Rectal smooth muscle tissue (tissue), 1 donor: ENCODE measurements at regions not wholly inside any gene's neighbourhood (a gene's known extent, or its start where the extent isn't known, plus 50 kb on each side); places are given as distances from the start of the nearest gene placed in this dataset.

Source experiments
- H3K27ac ChIP-seq: one replicate; pipeline ENCODE4 v1.7.0; 2013; ENCODE audit warnings: low read depth, low read length, inconsistent platforms
- H3K27me3 ChIP-seq: one replicate; pipeline ENCODE4 v1.7.0; 2013; ENCODE audit warnings: low read length; ENCODE audit not compliant: control insufficient read depth, insufficient read depth
- H3K36me3 ChIP-seq: one replicate; pipeline ENCODE4 v1.7.0; 2013; ENCODE audit warnings: low read length; ENCODE audit not compliant: control insufficient read depth, insufficient read depth
- H3K4me1 ChIP-seq: one replicate; pipeline ENCODE4 v1.7.0; 2013; ENCODE audit warnings: low read length; ENCODE audit not compliant: control insufficient read depth, insufficient read depth
- H3K4me3 ChIP-seq: one replicate; pipeline ENCODE4 v1.7.0; 2013; ENCODE audit warnings: low read length
- H3K9ac ChIP-seq: one replicate; pipeline ENCODE4 v1.7.0; 2013; ENCODE audit warnings: low read length

DNA sequence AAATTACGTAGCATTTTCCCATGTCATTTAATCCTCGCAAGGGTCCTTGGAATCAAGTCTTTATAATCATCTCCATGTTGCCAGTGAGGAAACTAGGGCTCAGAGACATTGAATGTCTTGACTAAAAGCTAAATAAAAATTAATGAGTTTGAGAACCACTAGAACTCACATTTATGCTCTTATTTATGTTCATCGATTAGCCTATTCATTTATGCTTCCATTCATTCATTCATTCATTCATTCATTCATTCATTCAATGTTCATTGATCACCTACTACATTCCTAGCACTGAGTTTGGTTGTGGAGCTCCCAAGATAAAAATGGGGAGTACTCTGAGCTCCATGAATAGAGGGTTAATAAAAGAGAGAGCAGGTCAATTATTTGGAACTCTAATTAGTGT lies 59.7 kb downstream of the KCNA1 start:
- H3K36me3 ChIP-seq = no peaks in the 10 kb centered on the region
- no peak overlapping the region for H3K4me3 ChIP-seq
- no peaks in the 10 kb centered on the region for H3K4me1 ChIP-seq
- H3K27ac ChIP-seq = no peak overlapping the region
- no peak overlapping the region for H3K9ac ChIP-seq
- H3K27me3 ChIP-seq = no peaks in the 10 kb centered on the region

DNA sequence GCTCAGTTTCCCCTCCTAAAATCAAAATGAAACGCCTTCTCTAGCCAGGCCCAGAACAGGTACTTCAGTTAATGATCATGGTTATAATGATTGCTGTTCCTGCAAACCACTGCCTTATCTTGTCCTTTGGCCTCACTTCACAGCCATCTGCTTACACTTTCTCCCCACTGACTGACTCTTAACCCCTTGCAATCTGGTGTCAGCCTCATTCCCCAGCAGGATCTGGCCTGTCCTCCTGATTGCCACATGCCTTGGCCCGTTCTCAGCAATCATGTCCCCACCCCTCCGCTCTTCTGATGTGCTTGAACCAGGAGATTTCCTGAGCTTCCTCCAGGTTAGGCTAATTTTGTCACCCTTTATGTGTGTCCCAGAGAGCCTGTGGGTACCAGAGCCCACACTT lies 64.5 kb downstream of the KCNA1 start:
- Histone ChIP-seq H3K4me1 (no peaks in the 10 kb centered on the region), H3K27me3 (no peaks in the 10 kb centered on the region), H3K4me3 (no peak overlapping the region), H3K36me3 (no peaks in the 10 kb centered on the region), H3K9ac (no peak overlapping the region), H3K27ac (no peak overlapping the region)

DNA sequence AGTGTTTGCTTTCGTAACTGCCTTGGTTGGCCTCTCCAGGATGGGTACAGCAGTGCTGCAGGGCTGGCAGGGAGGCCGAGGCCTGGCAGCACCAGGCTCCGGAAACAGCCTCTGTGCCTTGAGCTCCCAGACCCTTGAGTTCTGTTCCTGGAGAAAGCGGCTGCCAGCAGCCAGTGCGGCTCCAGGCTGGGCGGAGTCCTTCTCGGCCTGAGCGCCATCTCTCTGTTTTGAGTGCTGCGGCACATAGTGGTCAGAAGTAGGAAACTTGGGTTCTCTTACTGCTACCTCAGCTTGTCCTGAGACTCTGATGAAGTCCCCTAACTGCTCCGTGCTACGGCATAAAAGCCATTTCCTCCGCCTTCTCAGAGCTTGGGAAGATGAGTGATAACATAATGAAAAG lies 65.9 kb downstream of the KCNA1 start:
- Histone ChIP-seq H3K36me3 (no peaks in the 10 kb centered on the region), H3K4me1 (no peaks in the 10 kb centered on the region), H3K27ac (peak overlapping the region; percentile 11), H3K4me3 (no peak overlapping the region), H3K27me3 (no peaks in the 10 kb centered on the region), H3K9ac (no peak overlapping the region)

DNA sequence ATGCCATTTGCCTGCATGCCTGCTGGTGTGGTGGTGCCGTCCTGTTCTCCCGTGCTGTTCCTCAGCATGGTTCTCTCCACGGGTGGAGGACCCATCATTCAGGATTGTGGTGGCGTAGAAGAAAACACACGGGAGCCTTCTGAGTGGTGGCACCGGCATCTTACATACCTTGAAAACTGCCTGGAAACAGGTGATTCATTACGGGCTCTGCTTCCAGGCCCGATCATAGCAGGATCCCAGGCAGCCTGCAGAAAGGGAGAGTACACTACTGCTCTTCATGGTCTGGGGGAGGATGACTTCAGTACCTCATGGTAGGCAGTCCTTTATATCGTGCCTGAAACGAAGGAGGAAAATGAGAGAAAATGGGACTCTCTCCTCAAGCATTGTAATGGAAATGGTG lies 66.6 kb upstream of the KCNA5 start:
- H3K9ac ChIP-seq = no peak overlapping the region
- no peaks in the 10 kb centered on the region for H3K27me3 ChIP-seq
- H3K27ac ChIP-seq = no peak overlapping the region
- no peaks in the 10 kb centered on the region for H3K36me3 ChIP-seq
- H3K4me3 ChIP-seq = no peak overlapping the region
- H3K4me1 ChIP-seq = no peaks in the 10 kb centered on the region

DNA sequence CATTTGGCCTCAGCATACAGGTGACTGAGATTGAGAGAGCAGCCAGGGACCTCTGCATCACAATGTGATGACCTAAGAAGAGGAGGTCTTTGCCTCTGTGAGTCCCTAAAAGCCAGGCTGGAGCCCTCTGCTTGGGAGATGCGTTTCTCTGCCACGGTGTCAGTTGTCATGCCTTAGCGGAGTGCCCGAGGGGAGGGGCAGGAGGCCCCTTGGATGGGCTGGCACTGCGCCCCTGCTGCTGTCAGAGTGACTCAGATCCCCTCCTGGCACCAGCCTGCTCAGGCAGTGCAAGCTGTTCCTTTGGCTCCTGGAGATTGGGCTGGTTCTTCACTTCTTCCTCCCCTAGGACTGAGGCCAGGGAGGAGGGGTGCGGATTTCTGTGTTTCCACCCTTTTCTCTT lies 64.9 kb upstream of the KCNA5 start:
- Histone ChIP-seq H3K36me3 (no peaks in the 10 kb centered on the region), H3K9ac (no peak overlapping the region), H3K27ac (no peak overlapping the region), H3K27me3 (no peaks in the 10 kb centered on the region), H3K4me3 (no peak overlapping the region), H3K4me1 (no peaks in the 10 kb centered on the region)

DNA sequence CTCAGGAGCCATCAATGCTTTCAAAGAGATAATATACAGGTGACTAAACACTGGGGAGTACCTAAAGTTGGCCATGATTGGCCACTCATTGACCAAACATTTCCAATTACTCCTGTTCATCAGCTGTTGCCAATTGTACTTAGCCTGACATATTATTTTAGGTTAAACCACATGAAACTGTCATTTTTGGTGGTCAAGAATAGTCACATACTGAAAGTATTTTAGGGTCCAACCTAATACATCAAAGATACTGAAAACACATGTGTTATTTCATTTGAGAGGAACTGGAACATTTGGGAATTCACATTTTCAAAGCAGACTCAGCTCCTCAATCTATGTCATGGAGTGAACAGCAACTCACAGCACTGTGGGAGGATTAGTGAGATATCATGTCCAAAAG lies 63.9 kb upstream of the KCNA5 start:
- H3K36me3 ChIP-seq = no peaks in the 10 kb centered on the region
- no peak overlapping the region for H3K27ac ChIP-seq
- no peak overlapping the region for H3K9ac ChIP-seq
- H3K4me3 ChIP-seq = no peak overlapping the region
- no peaks in the 10 kb centered on the region for H3K4me1 ChIP-seq
- H3K27me3 ChIP-seq = no peaks in the 10 kb centered on the region

DNA sequence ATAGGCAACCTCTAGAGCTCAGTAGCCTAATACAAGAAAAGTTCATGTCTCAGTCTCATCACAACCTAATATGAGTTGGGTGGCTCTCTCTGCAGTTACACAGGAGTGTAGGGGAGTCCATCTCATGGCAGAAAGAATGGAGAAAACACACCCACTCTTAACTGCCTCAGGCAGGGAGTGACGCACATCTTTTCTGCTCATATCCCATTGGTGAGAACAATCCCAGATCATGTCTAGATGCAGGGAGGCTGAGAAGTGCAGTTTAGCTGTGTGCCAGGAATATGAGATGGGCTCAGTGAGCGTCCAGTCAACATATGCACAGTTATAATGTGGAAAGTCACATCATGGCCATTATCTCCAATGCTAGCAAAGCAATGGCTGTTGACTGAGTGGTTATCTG lies 59.3 kb upstream of the KCNA5 start:
- Histone ChIP-seq H3K36me3 (no peaks in the 10 kb centered on the region), H3K9ac (no peak overlapping the region), H3K4me1 (no peaks in the 10 kb centered on the region), H3K27ac (no peak overlapping the region), H3K4me3 (no peak overlapping the region), H3K27me3 (no peaks in the 10 kb centered on the region)

DNA sequence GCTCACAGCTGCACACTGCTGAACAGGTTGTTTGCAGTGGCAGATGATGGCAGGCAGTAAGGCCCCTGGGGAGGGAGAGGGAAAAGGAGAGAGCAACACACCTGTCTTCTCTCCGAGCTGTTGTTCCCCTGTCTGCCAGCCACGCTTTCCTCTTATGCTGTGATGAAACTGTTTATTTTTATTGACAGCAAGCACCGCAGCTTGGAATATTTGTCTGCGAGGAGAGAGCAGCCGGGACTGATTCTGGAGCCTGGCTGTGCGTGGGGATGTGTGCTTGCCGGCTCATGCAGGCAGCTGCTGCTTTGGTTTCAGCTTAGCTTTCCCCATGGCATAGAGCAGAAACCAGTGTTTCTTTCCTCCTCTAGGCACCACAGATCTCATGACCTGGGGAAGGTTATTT lies 58.7 kb upstream of the KCNA5 start:
- H3K9ac ChIP-seq = no peak overlapping the region

DNA sequence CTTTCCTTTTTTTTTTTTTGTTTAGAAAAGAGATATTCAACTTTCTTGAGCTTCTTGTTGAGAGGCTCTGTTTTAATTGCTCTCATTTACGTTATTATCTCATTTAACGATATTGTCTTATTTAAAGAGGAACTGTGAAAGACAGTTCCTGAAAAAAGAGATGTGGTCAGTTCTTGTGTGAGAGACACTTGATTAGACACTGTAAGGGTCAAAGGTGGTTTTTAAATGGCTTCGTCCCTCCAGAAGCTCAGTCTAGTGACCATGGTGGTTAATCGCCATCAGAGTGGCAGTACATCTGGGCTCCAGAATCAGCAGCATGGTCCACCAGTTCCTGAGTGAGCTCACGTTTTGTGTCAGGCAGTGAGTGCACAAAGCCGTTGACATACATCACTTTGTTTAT lies 57.9 kb upstream of the KCNA5 start:
- Histone ChIP-seq H3K36me3 (no peaks in the 10 kb centered on the region), H3K27ac (no peak overlapping the region), H3K9ac (no peak overlapping the region), H3K4me1 (no peaks in the 10 kb centered on the region), H3K4me3 (no peak overlapping the region), H3K27me3 (no peaks in the 10 kb centered on the region)

More for the DNA sequence above, 58.7 kb upstream of the KCNA5 start:
- Histone ChIP-seq H3K4me3 (no peak overlapping the region), H3K4me1 (no peaks in the 10 kb centered on the region), H3K27ac (no peak overlapping the region), H3K36me3 (no peaks in the 10 kb centered on the region), H3K27me3 (no peaks in the 10 kb centered on the region)

DNA sequence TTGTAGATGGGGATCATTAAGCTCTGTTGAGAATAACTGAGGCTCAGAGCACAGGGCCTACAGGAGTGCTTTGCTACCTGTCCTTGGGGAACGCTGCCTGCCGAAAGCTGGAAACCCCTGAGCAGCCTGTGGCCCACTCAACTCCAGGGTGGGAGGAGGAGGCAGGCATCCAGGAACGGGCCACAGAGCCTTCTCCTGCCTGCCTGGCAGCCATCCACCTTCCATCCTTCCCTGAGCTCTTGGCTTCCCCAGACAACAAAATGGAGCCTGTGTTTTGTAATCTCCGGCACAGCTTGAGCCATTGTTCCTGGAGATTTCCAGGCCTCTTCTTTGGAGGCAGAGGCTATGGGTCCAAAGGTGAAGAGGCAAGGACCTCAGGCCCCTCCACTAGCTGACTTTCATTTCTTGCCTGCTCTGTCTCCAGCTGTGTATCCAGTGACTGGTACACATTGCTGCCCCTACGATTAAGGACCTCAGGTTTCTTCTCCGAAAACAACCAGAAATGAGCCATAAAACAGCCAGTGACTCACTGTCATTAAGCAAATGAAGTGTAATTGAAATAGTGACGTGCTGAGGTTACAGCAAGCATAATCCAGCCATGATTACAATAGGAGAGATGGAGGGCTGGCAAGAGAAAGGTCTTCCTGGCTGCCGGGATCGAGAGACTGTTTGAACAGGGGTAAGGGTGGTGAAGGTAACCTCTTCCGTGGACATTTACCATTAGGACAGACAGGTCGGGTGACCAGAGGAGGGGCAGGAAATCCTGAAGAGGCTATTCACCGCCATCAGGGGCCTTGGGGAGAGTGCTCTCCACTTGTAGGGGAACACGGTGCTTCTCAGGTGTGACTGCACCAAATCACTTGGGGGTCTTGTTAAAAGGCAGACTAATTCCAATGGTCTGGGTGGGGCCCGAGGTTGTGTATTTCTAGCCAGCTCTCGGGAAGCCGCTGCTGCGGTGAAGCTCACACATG lies 56.3 kb upstream of the KCNA5 start:
- Histone ChIP-seq H3K36me3 (no peaks in the 10 kb centered on the region), H3K27ac (no peak overlapping the region), H3K9ac (no peak overlapping the region), H3K4me3 (no peak overlapping the region), H3K27me3 (no peaks in the 10 kb centered on the region), H3K4me1 (no peaks in the 10 kb centered on the region)

DNA sequence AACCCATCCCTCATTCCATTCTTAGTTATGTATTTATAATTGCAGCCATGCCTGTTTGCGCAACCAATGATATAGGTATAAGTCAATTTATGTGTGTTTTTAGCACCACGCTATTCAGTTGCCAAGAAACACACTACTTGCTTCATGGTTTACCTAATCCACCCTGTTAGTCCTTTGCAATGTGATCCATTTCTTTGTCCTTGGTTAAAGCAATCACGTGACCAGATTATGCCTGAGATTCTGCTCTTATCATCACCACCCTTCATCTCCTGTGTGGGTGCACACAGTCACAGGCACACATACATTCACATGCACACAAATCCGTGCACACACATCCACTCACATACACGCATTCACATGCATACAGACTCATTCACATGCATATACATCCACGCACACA lies 52.3 kb upstream of the KCNA5 start:
- H3K27ac ChIP-seq = no peak overlapping the region
- H3K36me3 ChIP-seq = no peaks in the 10 kb centered on the region
- H3K4me1 ChIP-seq = no peaks in the 10 kb centered on the region
- H3K27me3 ChIP-seq = no peaks in the 10 kb centered on the region
- H3K4me3 ChIP-seq = no peak overlapping the region
- H3K9ac ChIP-seq = no peak overlapping the region

DNA sequence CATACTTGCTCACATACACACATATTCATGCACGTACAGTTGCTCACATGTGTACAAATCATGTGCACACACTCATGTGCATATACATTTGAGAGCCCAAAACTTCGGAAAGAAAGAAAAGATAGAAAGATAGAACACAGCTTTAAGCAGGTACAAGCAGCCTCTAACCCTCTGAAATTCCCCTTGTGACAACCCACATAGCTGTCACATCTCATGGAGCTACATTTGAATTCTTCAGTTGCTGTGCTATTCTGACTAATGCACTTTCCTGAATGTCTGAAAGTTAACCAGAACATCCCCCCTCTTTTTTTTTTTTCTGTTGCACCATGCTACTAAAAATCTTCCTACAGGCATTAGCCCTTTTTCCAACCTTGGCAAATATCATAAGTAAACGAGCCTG lies 51.9 kb upstream of the KCNA5 start:
- Histone ChIP-seq H3K4me3 (no peak overlapping the region), H3K36me3 (no peaks in the 10 kb centered on the region), H3K27ac (no peak overlapping the region), H3K4me1 (no peaks in the 10 kb centered on the region), H3K27me3 (no peaks in the 10 kb centered on the region), H3K9ac (no peak overlapping the region)

DNA sequence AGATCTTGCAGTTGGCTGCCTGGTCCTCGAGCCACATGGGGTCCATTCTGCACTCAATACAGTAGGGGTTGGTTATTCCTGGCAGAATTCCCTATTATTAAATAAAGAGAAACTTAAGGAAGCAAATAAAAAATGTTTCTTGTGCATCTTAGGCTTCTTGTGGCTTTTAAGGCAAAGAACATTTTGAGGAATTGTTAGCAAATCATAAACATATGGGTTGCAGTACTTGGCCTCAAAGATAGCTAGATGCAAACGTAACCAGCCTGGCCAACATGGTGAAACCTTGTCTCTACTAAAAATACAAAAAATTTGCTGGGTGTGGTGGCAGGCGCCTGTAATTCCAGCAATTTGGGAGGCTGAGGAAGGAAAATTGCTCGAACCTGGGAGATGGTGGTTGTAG lies 50.8 kb upstream of the KCNA5 start:
- Histone ChIP-seq H3K9ac (no peak overlapping the region), H3K36me3 (no peaks in the 10 kb centered on the region), H3K4me1 (peaks cover 4% of the 10 kb centered on the region), H3K27me3 (no peaks in the 10 kb centered on the region), H3K27ac (no peak overlapping the region), H3K4me3 (no peak overlapping the region)
